ENCODE measurements at regions not wholly inside any gene's neighbourhood (a gene's known extent, or its start where the extent isn't known, plus 50 kb on each side); places are given as distances from the start of the nearest gene placed in this dataset.

DNA sequence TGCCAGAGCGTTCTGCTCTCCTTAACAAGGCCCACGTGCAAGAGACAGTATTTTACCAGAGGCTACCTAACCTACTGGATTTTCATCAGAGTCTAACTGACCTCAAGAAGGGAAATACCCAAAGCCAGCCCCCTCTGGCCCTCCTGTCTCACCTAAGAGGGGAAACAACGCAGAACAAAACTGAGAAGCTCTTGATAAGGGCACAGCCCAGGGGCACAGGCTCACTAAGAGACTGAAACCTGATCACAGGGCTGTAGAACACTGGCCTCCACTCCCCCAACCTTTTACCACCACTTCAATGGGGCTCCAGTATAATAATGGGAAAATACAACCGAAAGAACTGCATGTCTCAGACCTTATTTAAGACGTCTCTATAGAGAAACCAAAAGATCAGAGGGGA, 449.5 kb upstream of the CAMK1G start:
- TF ChIP-seq CTCF (IDR thresholded peaks at IDR 0.05): no peak
- no peak for TF ChIP-seq POLR2AphosphoS5 (IDR thresholded peaks at IDR 0.05; ENCODE audit: insufficient read depth in 1 of 2, low read depth in 1 of 2)
- TF ChIP-seq POLR2A (IDR thresholded peaks at IDR 0.05): no peak
